Calu3 (cell line): ENCODE measurements at regions not wholly inside any gene's neighbourhood (a gene's known extent, or its start where the extent isn't known, plus 50 kb on each side); places are given as distances from the start of the nearest gene placed in this dataset.

Source experiments
- BruUV-seq: library from RNA; stranded (reverse); fragments of 400-500 nt; replicated peaks from 2 replicates; lab custom pipeline; 2021; lab: Mats Ljungman, UMichigan
- CTCF ChIA-PET: fragments of 300-600 bp; sonication (Branson Sonifier 250); formaldehyde crosslinking; loops from one replicate; lab custom pipeline; 2022; ENCODE audit warnings: antibody characterized with exemption; lab: Charles Lee
- DNase-seq: peaks from one replicate; pipeline ENCODE4 v3.0.0; 2022
- H3K27ac Mint-ChIP-seq: one replicate; pipeline ENCODE4 v1.8.0; 2022; ENCODE audit warnings: mixed read lengths; ENCODE audit not compliant: unreplicated experiment
- H3K27me3 Mint-ChIP-seq: one replicate; pipeline ENCODE4 v1.8.0; 2022; ENCODE audit warnings: mixed read lengths; ENCODE audit not compliant: unreplicated experiment
- H3K36me3 Mint-ChIP-seq: one replicate; pipeline ENCODE4 v1.8.0; 2022; ENCODE audit warnings: mild to moderate bottlenecking, moderate library complexity, mixed read lengths; ENCODE audit not compliant: insufficient read depth, unreplicated experiment
- H3K4me1 Mint-ChIP-seq: one replicate; pipeline ENCODE4 v1.8.0; 2022; ENCODE audit warnings: mild to moderate bottlenecking, low read depth, mixed read lengths; ENCODE audit not compliant: unreplicated experiment
- H3K4me3 Mint-ChIP-seq: one replicate; pipeline ENCODE4 v1.8.0; 2022; ENCODE audit warnings: mild to moderate bottlenecking, low read depth, moderate library complexity, mixed read lengths; ENCODE audit not compliant: unreplicated experiment
- H3K9me3 Mint-ChIP-seq: one replicate; pipeline ENCODE4 v1.8.0; 2022; ENCODE audit warnings: low read depth, mixed read lengths; ENCODE audit not compliant: unreplicated experiment
- CTCF ChIP-seq: fragments of 200-600 bp; IDR thresholded peaks from one replicate; pipeline ENCODE4 v1.8.0; 2022; ENCODE audit warnings: antibody characterized with exemption; ENCODE audit not compliant: unreplicated experiment
- intact Hi-C: fragments of 100-400 bp; cut with micrococcal nuclease; formaldehyde crosslinking; loops from one replicate; pipeline ENCODE4 v1.10.0; 2022; ENCODE audit not compliant: unreplicated experiment

- Mint-ChIP-seq H3K27ac (no peak overlapping the region), H3K36me3 (no peaks in the 10 kb centered on the region), H3K4me1 (no peaks in the 10 kb centered on the region), H3K27me3 (peaks cover 29% of the 10 kb centered on the region), H3K4me3 (peak overlapping the region; percentile 36), H3K9me3 (no peaks in the 10 kb centered on the region)
- intact Hi-C loops, result no loop called here
- no peak for DNase-seq
- TF ChIP-seq CTCF, result no peak
- BruUV-seq, result no TSS peak
- CTCF ChIA-PET, result no interaction called here
These were observed 76.6 kb downstream of the ZIC5 start for GRCh38 chr13:99894840-99895443.

DNA sequence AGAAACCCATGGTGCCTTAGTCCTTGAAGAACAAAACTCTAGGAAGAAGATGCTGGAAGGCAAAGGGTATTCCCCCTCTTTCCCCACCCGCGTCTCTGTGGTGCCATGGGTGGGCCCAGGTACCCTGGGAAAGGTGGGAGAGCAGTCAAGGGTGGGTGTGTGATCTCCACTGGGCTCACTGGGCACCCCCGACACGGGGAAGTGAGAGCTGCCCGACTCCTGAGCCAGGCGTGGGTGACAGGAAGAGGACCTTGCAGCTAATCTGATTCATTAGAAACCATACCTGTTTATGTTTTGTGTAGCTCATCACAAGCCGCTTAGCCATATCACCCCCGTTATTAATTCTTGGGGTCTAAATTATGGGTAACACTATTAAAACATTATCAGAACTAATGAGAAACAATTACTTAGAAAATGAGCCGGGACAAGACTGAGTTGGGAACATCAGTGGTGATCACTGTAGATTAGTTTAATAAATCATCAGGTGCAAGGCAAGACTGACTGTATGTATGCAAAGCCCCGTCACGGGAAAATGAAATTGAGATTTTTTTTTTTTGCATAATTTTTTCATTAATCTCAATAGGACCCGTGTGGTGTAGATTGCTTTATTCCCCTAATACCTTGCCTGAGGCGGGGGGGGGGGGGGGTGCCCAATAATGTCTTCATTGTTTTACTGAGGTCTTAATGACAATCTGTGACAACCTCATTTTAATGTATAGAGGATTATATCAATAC, 77.3 kb downstream of the ZIC5 start:
- no peak for TF ChIP-seq CTCF
- Mint-ChIP-seq H3K9me3 (no peaks in the 10 kb centered on the region), H3K4me3 (no peak overlapping the region), H3K4me1 (no peaks in the 10 kb centered on the region), H3K27ac (no peak overlapping the region), H3K36me3 (no peaks in the 10 kb centered on the region), H3K27me3 (peaks cover 29% of the 10 kb centered on the region)
- no peak for DNase-seq
- CTCF ChIA-PET, result no interaction called here
- intact Hi-C loops, result no loop called here
- no TSS peak for BruUV-seq

- BruUV-seq, result no TSS peak
- intact Hi-C loops, result no loop called here
- CTCF ChIA-PET, result no interaction called here
These were observed 78.0 kb downstream of the ZIC5 start for GRCh38 chr13:99893567-99893966.

DNA sequence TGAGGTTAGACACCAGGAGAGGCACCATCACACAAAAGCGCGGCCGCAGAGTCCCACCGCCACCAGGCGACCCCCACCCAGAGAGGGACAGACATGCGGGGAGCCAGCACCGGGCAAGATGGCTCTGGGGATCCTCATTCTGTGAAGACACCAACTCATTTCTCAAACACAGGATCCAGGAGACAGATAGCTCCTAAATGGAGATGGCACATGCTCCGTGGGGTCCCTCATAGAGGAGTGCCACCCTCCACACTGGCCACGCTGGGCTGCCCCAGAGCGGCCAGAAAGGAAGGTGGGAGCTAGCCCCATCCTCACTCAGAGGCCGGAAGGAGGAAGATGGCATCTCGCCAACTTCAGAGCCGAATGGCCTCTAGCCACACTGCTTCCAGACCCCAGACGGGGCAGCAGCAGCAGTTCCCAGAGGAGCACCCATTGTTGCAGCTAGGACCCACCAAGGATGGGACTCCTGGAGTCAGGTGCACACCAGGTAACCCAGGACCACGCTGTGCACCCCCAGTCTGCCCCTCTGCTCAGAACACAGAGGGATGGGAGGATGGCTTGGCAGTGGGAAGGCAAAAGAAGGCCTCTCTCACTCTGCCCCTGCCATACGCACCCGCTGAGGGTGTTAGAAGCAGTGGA, 78.6 kb downstream of the ZIC5 start:
- TF ChIP-seq CTCF, result no peak
- CTCF ChIA-PET, result no interaction called here
- no TSS peak for BruUV-seq
- Mint-ChIP-seq H3K27me3 (peaks cover 19% of the 10 kb centered on the region), H3K4me3 (no peak overlapping the region), H3K36me3 (no peaks in the 10 kb centered on the region), H3K4me1 (no peaks in the 10 kb centered on the region), H3K27ac (no peak overlapping the region), H3K9me3 (no peaks in the 10 kb centered on the region)
- intact Hi-C loops, result no loop called here
- DNase-seq, result no peak

More at GRCh38 chr13:99893567-99893966, 78.0 kb downstream of the ZIC5 start:
- Mint-ChIP-seq H3K27ac (no peak overlapping the region), H3K9me3 (no peaks in the 10 kb centered on the region), H3K27me3 (peaks cover 22% of the 10 kb centered on the region), H3K4me1 (no peaks in the 10 kb centered on the region), H3K36me3 (no peaks in the 10 kb centered on the region), H3K4me3 (no peak overlapping the region)
- TF ChIP-seq CTCF, result no peak
- no peak for DNase-seq
